ENCODE measurements at regions not wholly inside any gene's neighbourhood (a gene's known extent, or its start where the extent isn't known, plus 50 kb on each side); places are given as distances from the start of the nearest gene placed in this dataset.

DNA sequence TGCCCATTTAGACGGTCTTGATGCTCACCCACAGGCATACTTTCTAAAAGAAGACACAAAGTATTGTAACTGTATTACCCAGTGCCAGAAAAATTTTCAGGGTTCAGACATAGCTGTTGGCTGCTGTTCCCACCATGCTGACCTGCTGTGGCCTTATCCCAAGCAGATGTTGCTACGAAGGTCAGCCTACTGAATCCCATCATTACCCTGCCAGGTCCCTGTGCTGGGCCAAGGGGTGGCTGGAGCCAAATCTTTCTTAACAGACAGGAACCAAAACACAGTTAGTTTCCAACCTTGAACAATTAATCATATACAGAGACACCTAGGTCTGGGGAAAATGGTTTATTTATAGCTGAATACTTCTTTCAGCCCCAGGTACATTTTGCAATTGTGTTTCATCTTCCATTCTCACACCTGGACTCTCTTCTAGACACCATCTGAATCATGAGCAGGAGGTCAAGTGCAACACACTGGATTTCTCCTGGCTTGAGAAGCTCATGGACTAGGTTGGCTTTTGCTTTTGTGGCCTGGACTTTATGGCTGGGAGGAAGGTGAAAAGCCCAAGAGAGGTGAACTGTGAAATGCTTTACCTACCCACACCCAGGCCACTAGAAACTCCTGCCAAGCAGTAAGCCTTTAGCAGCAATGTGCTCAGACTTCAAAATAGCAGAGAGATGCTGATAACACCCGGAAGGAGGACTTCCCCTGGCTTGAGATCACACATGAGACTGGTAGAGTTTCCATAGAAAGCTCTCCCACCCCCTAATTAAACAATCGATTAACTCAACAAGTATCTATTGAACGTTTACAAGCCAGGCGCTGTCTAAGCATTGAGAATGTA is 150.1 kb downstream of the SUDS3 start:
- Histone ChIP-seq H3K4me3 (ENCODE audit: low read depth, low read length) (no peak overlapping the region), H3K36me3 (ENCODE audit: control insufficient read depth, insufficient read depth, low read length) (no peaks in the 10 kb centered on the region), H3K27me3 (ENCODE audit: control insufficient read depth, insufficient read depth, low read length) (no peaks in the 10 kb centered on the region)
- DNase-seq (ENCODE audit: low read depth) = no peak
- TF ChIP-seq, protein P1, sequence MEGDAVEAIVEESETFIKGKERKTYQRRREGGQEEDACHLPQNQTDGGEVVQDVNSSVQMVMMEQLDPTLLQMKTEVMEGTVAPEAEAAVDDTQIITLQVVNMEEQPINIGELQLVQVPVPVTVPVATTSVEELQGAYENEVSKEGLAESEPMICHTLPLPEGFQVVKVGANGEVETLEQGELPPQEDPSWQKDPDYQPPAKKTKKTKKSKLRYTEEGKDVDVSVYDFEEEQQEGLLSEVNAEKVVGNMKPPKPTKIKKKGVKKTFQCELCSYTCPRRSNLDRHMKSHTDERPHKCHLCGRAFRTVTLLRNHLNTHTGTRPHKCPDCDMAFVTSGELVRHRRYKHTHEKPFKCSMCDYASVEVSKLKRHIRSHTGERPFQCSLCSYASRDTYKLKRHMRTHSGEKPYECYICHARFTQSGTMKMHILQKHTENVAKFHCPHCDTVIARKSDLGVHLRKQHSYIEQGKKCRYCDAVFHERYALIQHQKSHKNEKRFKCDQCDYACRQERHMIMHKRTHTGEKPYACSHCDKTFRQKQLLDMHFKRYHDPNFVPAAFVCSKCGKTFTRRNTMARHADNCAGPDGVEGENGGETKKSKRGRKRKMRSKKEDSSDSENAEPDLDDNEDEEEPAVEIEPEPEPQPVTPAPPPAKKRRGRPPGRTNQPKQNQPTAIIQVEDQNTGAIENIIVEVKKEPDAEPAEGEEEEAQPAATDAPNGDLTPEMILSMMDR (IDR thresholded peaks at IDR 0.05; ENCODE audit: insufficient read depth, low read length, poor library complexity, severe bottlenecking) = no peak

DNA sequence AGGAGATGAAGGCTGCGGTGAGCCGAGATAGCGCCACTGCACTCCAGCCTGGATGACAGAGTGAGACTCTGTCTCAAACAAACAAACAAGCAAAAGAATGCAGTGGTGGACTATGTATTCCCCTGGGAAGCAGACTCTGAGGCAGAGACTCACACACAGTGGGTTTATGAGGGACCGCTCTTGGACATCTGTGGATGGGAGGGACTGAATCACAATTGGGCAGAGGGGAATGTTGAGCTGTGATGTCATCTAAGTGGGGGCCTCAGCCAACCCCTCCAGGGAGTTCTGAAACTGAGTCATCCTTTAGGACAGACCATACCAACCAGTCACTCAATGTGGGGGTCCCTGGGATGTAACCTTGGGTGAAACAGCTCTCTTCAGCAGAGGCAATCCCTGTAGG is 151.0 kb downstream of the SUDS3 start:
- H3K27me3 ChIP-seq (ENCODE audit: control insufficient read depth, insufficient read depth, low read length) = no peaks in the 10 kb centered on the region
- no peaks in the 10 kb centered on the region for H3K36me3 ChIP-seq (ENCODE audit: control insufficient read depth, insufficient read depth, low read length)
- TF ChIP-seq, protein P1 (IDR thresholded peaks at IDR 0.05; ENCODE audit: insufficient read depth, low read length, poor library complexity, severe bottlenecking) = no peak
- DNase-seq (ENCODE audit: low read depth) = no peak
- no peak overlapping the region for H3K4me3 ChIP-seq (ENCODE audit: low read depth, low read length)

DNA sequence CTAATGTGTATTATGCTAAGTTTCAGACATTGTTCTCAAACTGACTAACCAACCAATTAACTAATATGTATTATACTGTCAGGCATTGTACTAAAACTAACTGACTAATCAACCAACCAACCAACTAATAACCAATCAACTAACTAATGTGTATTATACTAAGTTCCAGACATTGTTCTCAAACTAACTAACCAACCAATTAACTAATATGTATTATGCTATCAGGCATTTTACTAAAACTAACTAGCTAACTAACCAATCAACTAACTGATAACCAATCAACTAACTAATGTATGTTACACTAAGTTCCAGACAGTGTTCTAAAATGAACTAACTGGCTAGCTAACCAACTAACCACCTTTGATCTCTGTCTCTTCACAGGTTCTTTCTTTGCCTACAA is 152.3 kb downstream of the SUDS3 start:
- Histone ChIP-seq H3K4me3 (ENCODE audit: low read depth, low read length) (no peak overlapping the region), H3K36me3 (ENCODE audit: control insufficient read depth, insufficient read depth, low read length) (no peaks in the 10 kb centered on the region), H3K27me3 (ENCODE audit: control insufficient read depth, insufficient read depth, low read length) (no peaks in the 10 kb centered on the region)
- TF ChIP-seq, protein P1 (IDR thresholded peaks at IDR 0.05; ENCODE audit: insufficient read depth, low read length, poor library complexity, severe bottlenecking) = no peak
- no peak for DNase-seq (ENCODE audit: low read depth)

DNA sequence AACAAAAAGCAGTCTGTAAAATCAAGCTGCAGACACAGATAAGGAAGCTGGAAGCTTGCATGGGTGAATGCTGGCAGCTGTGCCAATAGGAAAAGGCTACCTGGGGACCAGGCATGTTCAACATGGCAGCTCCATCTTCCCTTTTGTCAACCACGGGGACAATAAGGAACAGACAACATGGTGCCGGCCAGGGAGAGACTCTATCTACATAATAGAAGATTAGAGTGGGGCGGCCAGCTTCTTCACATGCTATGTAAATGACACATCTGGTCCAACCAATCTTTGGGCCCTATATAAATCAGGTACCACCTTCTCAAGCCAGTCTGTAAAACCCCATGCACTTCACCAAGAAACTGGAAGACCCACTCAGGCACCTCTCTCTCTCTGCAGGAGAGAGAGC is 157.6 kb downstream of the SUDS3 start:
- Histone ChIP-seq H3K36me3 (ENCODE audit: control insufficient read depth, insufficient read depth, low read length) (no peaks in the 10 kb centered on the region), H3K4me3 (ENCODE audit: low read depth, low read length) (no peak overlapping the region), H3K27me3 (ENCODE audit: control insufficient read depth, insufficient read depth, low read length) (no peaks in the 10 kb centered on the region)
- TF ChIP-seq, protein P1 (IDR thresholded peaks at IDR 0.05; ENCODE audit: insufficient read depth, low read length, poor library complexity, severe bottlenecking) = no peak
- DNase-seq (ENCODE audit: low read depth) = no peak

DNA sequence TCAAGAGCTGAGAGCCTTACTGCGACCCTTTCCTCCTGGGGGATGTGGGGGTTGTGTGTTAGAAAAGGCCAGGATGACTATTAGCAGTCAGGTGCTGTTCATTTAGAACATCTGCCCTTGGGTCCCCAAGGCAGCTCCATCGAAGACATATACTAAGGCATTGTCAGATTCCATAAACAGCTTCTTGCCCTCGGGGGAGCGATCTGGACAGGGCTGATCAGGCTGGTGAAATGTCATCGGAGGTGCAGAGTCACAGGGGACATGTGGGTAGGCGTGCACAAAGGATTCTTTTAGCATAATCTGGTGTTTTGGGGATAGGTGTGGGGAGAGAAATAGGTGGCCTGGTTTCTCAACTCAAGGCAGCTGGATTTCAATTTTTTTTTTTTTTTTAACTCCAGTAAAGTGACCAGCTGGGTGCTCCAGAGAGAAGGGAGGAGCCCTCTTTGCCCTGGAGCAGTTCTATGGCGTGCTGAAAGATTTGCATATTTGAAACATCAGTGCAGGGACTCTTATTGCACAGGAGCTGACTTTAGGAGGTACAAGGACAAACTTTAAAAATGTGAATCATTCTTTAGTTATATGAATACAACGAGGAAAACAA is 160.1 kb downstream of the SUDS3 start:
- no peak for DNase-seq (ENCODE audit: low read depth)
- TF ChIP-seq, protein P1 (IDR thresholded peaks at IDR 0.05; ENCODE audit: insufficient read depth, low read length, poor library complexity, severe bottlenecking) = no peak
- Histone ChIP-seq H3K36me3 (ENCODE audit: control insufficient read depth, insufficient read depth, low read length) (no peaks in the 10 kb centered on the region), H3K27me3 (ENCODE audit: control insufficient read depth, insufficient read depth, low read length) (no peaks in the 10 kb centered on the region), H3K4me3 (ENCODE audit: low read depth, low read length) (no peak overlapping the region)

All from kidney epithelial cell (primary cell).